IMR-90 (cell line): ENCODE measurements at regions not wholly inside any gene's neighbourhood (a gene's known extent, or its start where the extent isn't known, plus 50 kb on each side); places are given as distances from the start of the nearest gene placed in this dataset.

Experiments
- ATAC-seq: fragments of 200-7000 bp; cut with Tn5 transposase; 2 replicates; pipeline ENCODE4 v1.9.1; 2020; ENCODE audit warnings: low read depth, mild to moderate bottlenecking, moderate library complexity
- BruUV-seq: library from RNA; stranded (reverse); fragments of 400-500 nt; replicated peaks from 2 replicates; lab custom pipeline; 2021; lab: Mats Ljungman, UMichigan
- CTCF ChIA-PET: fragments of 300-600 bp; formaldehyde crosslinking; extraction: SDS; loops from one replicate; lab custom pipeline; 2021; ENCODE audit warnings: antibody characterized with exemption; lab: Yijun Ruan, JAX
- POLR2A ChIA-PET: fragments of 300-600 bp; sonication (Branson Sonifier 250); formaldehyde crosslinking; loops from one replicate; lab custom pipeline; 2022; ENCODE audit warnings: antibody characterized with exemption; ENCODE audit not compliant: unreplicated experiment; lab: Charles Lee
- DNase-seq: peaks from one replicate; pipeline ENCODE4 v3.0.0; 2013
- H2AFZ ChIP-seq: replicated peaks from 2 replicates; pipeline ENCODE3; 2013; ENCODE audit warnings: low read length, mild to moderate bottlenecking; ENCODE audit not compliant: poor library complexity
- H2AK5ac ChIP-seq: 2 replicates; pipeline ENCODE4 v1.6.1; 2013; ENCODE audit warnings: low read depth, low read length, inconsistent platforms
- H2AK9ac ChIP-seq: replicated peaks from 2 replicates; pipeline ENCODE3; 2013; ENCODE audit warnings: mild to moderate bottlenecking, low read depth, low read length, moderate library complexity; ENCODE audit not compliant: poor library complexity
- H2BK120ac ChIP-seq: 2 replicates; pipeline ENCODE4 v1.6.1; 2013; ENCODE audit warnings: low read depth, low read length, inconsistent platforms
- H2BK15ac ChIP-seq: 3 replicates; pipeline ENCODE4 v1.6.1; 2013; ENCODE audit warnings: low read depth, low read length, inconsistent platforms
- H2BK20ac ChIP-seq: 2 replicates; pipeline ENCODE4 v1.6.1; 2013; ENCODE audit warnings: low read depth, mild to moderate bottlenecking, inconsistent platforms, low read length, moderate library complexity
- H2BK5ac ChIP-seq: 2 replicates; pipeline ENCODE4 v1.6.1; 2013; ENCODE audit warnings: mild to moderate bottlenecking, low read depth, low read length, inconsistent platforms; ENCODE audit not compliant: poor library complexity, severe bottlenecking
- H3K14ac ChIP-seq: replicated peaks from 2 replicates; pipeline ENCODE4 v1.6.1; 2013; ENCODE audit warnings: low read depth, low read length, inconsistent platforms
- H3K18ac ChIP-seq: 2 replicates; pipeline ENCODE4 v1.6.1; 2013; ENCODE audit warnings: low read depth, low read length, control low read depth
- H3K23ac ChIP-seq: 2 replicates; pipeline ENCODE4 v1.6.1; 2013; ENCODE audit warnings: low read depth, low read length, inconsistent platforms
- H3K27ac ChIP-seq: 2 replicates; pipeline ENCODE4 v1.5.1; 2013; ENCODE audit warnings: mild to moderate bottlenecking, control low read depth, low read length; ENCODE audit not compliant: insufficient read depth
- H3K27me3 ChIP-seq: 2 replicates; pipeline ENCODE4 v1.6.1; 2013; ENCODE audit warnings: low read length; ENCODE audit not compliant: control insufficient read depth, insufficient read depth
- H3K36me3 ChIP-seq: 2 replicates; pipeline ENCODE4 v1.6.1; 2013; ENCODE audit warnings: low read length, mixed read lengths; ENCODE audit not compliant: control insufficient read depth, insufficient read depth
- H3K4ac ChIP-seq: 2 replicates; pipeline ENCODE4 v1.6.1; 2013; ENCODE audit warnings: low read depth, low read length, inconsistent platforms
- H3K4me1 ChIP-seq: 2 replicates; pipeline ENCODE4 v1.6.1; 2013; ENCODE audit warnings: low read length, mixed read lengths; ENCODE audit not compliant: control insufficient read depth, insufficient read depth
- H3K4me2 ChIP-seq: 2 replicates; pipeline ENCODE4 v1.6.1; 2013; ENCODE audit warnings: low read depth, mild to moderate bottlenecking, control low read depth, low read length, moderate library complexity
- H3K4me3 ChIP-seq: 2 replicates; pipeline ENCODE4 v1.5.1; 2013; ENCODE audit warnings: low read depth, mild to moderate bottlenecking, control low read depth, low read length, moderate library complexity; ENCODE audit not compliant: insufficient read depth
- H3K56ac ChIP-seq: 2 replicates; pipeline ENCODE4 v1.6.1; 2013; ENCODE audit warnings: low read length, inconsistent platforms; ENCODE audit not compliant: insufficient read depth; ENCODE audit errors: extremely low read depth
- H3K79me1 ChIP-seq, 2 experiments: 2 replicates each; pipeline ENCODE4 v1.6.1; 2013; ENCODE audit warnings: low read length in 2 of 2, inconsistent platforms in 1 of 2, low read depth in 1 of 2
- H3K9ac ChIP-seq: 2 replicates; pipeline ENCODE4 v1.6.1; 2013; ENCODE audit warnings: low read depth, low read length, control low read depth
- H3K9me1 ChIP-seq: 2 replicates; pipeline ENCODE4 v1.6.1; 2013; ENCODE audit warnings: low read length, inconsistent platforms; ENCODE audit not compliant: insufficient read depth
- H3K9me3 ChIP-seq: 2 replicates; pipeline ENCODE4 v1.6.1; 2013; ENCODE audit warnings: low read length; ENCODE audit not compliant: control insufficient read depth, insufficient read depth
- H4K20me1 ChIP-seq: 2 replicates; pipeline ENCODE4 v1.6.1; 2013; ENCODE audit warnings: low read length, inconsistent platforms; ENCODE audit not compliant: insufficient read depth
- H4K5ac ChIP-seq: 2 replicates; pipeline ENCODE4 v1.6.1; 2013; ENCODE audit warnings: mild to moderate bottlenecking, low read depth, low read length, control low read depth
- H4K8ac ChIP-seq, 2 experiments: 2 replicates each; pipeline ENCODE4 v1.6.1; 2013; ENCODE audit warnings: low read depth in 2 of 2, low read length in 2 of 2, control low read depth in 1 of 2, inconsistent platforms in 1 of 2
- H4K91ac ChIP-seq: 2 replicates; pipeline ENCODE4 v1.6.1; 2013; ENCODE audit warnings: low read depth, low read length, inconsistent platforms; ENCODE audit not compliant: insufficient read depth
- BHLHE40 ChIP-seq: fragments of 150-350 bp; IDR thresholded peaks from 2 replicates; pipeline ENCODE4 v1.6.1; 2016; ENCODE audit warnings: mild to moderate bottlenecking, low read depth, low read length
- CEBPB ChIP-seq: IDR thresholded peaks from 2 replicates; pipeline ENCODE4 v1.6.1; 2012; ENCODE audit warnings: low read depth, low read length, improper control_type of control experiment
- CHD1 ChIP-seq: IDR thresholded peaks from 2 replicates; pipeline ENCODE4 v1.6.1; 2012; ENCODE audit warnings: low read depth, low read length, improper control_type of control experiment
- FOS ChIP-seq: fragments of 150-350 bp; IDR thresholded peaks from 2 replicates; pipeline ENCODE4 v1.6.1; 2016; ENCODE audit warnings: low read depth, low read length
- MAFK ChIP-seq: IDR thresholded peaks from 2 replicates; pipeline ENCODE4 v1.6.1; 2012; ENCODE audit warnings: low read depth, low read length, improper control_type of control experiment
- MAZ ChIP-seq: IDR thresholded peaks from 2 replicates; pipeline ENCODE4 v1.6.1; 2012; ENCODE audit warnings: low read depth, mild to moderate bottlenecking, low read length, improper control_type of control experiment, moderate library complexity, borderline replicate concordance
- MXI1 ChIP-seq: IDR thresholded peaks from 2 replicates; pipeline ENCODE4 v1.6.1; 2012; ENCODE audit warnings: low read depth, mild to moderate bottlenecking, low read length, moderate library complexity, borderline replicate concordance
- NFE2L2 ChIP-seq: fragments of 150-350 bp; IDR thresholded peaks from 2 replicates; pipeline ENCODE4 v1.6.1; 2016; ENCODE audit warnings: low read depth, mild to moderate bottlenecking, low read length
- POLR2A ChIP-seq: IDR thresholded peaks from 2 replicates; pipeline ENCODE4 v1.6.1; 2012; ENCODE audit warnings: mild to moderate bottlenecking, low read depth, low read length
- RAD21 ChIP-seq: IDR thresholded peaks from 2 replicates; pipeline ENCODE4 v1.6.1; 2012; ENCODE audit warnings: low read length, improper control_type of control experiment
- RCOR1 ChIP-seq: IDR thresholded peaks from 2 replicates; pipeline ENCODE4 v1.6.1; 2012; ENCODE audit warnings: mild to moderate bottlenecking, low read length, improper control_type of control experiment; ENCODE audit not compliant: insufficient replicate concordance
- RFX5 ChIP-seq: IDR thresholded peaks from 2 replicates; pipeline ENCODE4 v1.8.0; 2012; ENCODE audit warnings: low read depth, mild to moderate bottlenecking, low read length, moderate library complexity
- SMC3 ChIP-seq: fragments of 150-350 bp; IDR thresholded peaks from 2 replicates; pipeline ENCODE4 v1.6.1; 2016; ENCODE audit warnings: low read depth, mild to moderate bottlenecking, antibody characterized with exemption, low read length, moderate library complexity
- WGBS, 2 experiments: methylation state at CpG; one replicate each; pipeline versions ENCODE4 v1.1.5 to v1.1.7; 2013; ENCODE audit warnings: missing lambda C conversion rate in 2 of 2; ENCODE audit not compliant: insufficient read length in 1 of 2; ENCODE audit errors: extremely low coverage in 2 of 2; 5-methylcytosine and 5-hydroxymethylcytosine counted together
- dilution Hi-C: fragments of 300-500 bp; cut with HindIII; formaldehyde crosslinking; loops from one replicate; pipeline ENCODE4 v1.14.3; 2018; ENCODE audit warnings: low sequenced_read_pairs; ENCODE audit not compliant: unreplicated experiment
- in situ Hi-C: fragments of 300-500 bp; cut with MboI; formaldehyde crosslinking; loops from 3 replicates; pipeline ENCODE4 v1.14.3; 2019; ENCODE audit warnings: low sequenced_read_pairs, inconsistent platforms, mixed read lengths
- intact Hi-C: fragments of 100-400 bp; cut with micrococcal nuclease; formaldehyde crosslinking; loops from 2 replicates; pipeline ENCODE4 v1.10.0; 2022
- TF ChIP-seq, protein P1 (sequence below): fragments of 150-350 bp; IDR thresholded peaks from 2 replicates; pipeline ENCODE4 v1.6.1; 2016; ENCODE audit warnings: low read depth, mild to moderate bottlenecking, low read length, moderate library complexity, borderline replicate concordance
- TF ChIP-seq, protein P2 (sequence below): fragments of 150-350 bp; IDR thresholded peaks from 2 replicates; pipeline ENCODE4 v1.6.1; 2017; ENCODE audit warnings: mild to moderate bottlenecking, antibody characterized with exemption, low read length, low read depth
- TF ChIP-seq, protein P3 (sequence below): conservative IDR thresholded peaks from 2 replicates; pipeline ENCODE4 v1.5.1; 2012; ENCODE audit warnings: mild to moderate bottlenecking, low read depth, low read length, improper control_type of control experiment

DNA sequence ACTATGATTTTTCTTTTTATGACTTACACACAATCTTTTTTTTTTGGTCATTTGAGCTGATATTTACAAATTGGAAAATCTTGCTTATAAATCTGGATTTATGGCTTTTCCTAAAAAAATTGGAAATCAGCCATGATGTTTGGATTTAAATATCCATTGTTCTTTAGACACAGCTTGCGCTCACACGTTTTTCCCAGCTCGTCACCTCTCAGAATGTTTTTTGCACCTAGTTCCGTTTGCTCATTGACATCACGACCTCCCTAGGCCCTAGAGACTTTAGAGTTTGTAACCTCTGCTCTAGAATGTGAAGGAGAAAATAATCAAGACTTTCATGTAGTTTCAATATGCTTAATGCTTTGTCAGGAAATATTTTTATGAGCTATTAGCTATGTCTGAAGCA lies 930.5 kb downstream of the TLE4 start:
- intact Hi-C loops (loop anchor here (10.0 kb wide), 1 partner anchor 328 kb away; no protein-coding TSS in a partner anchor), dilution Hi-C loops (no loop called here), in situ Hi-C loops (no loop called here)
- CTCF ChIA-PET: interaction anchor here (0.7 to 1.1 kb wide), 2 partner anchors 13 to 16 kb away, joined by 3 to 4 read pairs; no protein-coding TSS in a partner anchor
- Histone ChIP-seq H3K36me3 (no peaks in the 10 kb centered on the region), H3K4me3 (no peak overlapping the region), H3K9ac (no peak overlapping the region), H2BK5ac (no peak overlapping the region), H2BK15ac (no peak overlapping the region), H2AK9ac (no peak overlapping the region), H3K4ac (no peak overlapping the region), H3K4me1 (0 out of 2 replicates have a peak, but pooled peaks cover 3% of the 10 kb centered on the region), H3K79me1 (no peaks in the 10 kb centered on the region), H2BK120ac (no peak overlapping the region), H3K4me2 (no peak overlapping the region), H3K9me1 (no peaks in the 10 kb centered on the region), H4K20me1 (no peaks in the 10 kb centered on the region), H3K23ac (no peak overlapping the region), H3K14ac (no peak overlapping the region), H3K27me3 (no peaks in the 10 kb centered on the region), H2BK20ac (no peak overlapping the region), H3K56ac (no peak overlapping the region), H3K27ac (no peak overlapping the region), H3K9me3 (no peaks in the 10 kb centered on the region), H4K91ac (no peak overlapping the region), H2AK5ac (no peak overlapping the region), H3K18ac (no peak overlapping the region), H4K8ac (no peak overlapping the region), H2AFZ (no peak overlapping the region), H4K5ac (no peak overlapping the region)
- TF ChIP-seq BHLHE40: no peak
- TF ChIP-seq FOS: no peak
- no peak for TF ChIP-seq CHD1
- no peak for TF ChIP-seq NFE2L2
- no peak for TF ChIP-seq RAD21
- no peak for TF ChIP-seq RFX5
- no peak for TF ChIP-seq RCOR1
- TF ChIP-seq, protein P1, sequence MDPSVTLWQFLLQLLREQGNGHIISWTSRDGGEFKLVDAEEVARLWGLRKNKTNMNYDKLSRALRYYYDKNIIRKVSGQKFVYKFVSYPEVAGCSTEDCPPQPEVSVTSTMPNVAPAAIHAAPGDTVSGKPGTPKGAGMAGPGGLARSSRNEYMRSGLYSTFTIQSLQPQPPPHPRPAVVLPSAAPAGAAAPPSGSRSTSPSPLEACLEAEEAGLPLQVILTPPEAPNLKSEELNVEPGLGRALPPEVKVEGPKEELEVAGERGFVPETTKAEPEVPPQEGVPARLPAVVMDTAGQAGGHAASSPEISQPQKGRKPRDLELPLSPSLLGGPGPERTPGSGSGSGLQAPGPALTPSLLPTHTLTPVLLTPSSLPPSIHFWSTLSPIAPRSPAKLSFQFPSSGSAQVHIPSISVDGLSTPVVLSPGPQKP: no peak
- TF ChIP-seq MAFK: no peak
- no peak for TF ChIP-seq CEBPB
- TF ChIP-seq, protein P2, sequence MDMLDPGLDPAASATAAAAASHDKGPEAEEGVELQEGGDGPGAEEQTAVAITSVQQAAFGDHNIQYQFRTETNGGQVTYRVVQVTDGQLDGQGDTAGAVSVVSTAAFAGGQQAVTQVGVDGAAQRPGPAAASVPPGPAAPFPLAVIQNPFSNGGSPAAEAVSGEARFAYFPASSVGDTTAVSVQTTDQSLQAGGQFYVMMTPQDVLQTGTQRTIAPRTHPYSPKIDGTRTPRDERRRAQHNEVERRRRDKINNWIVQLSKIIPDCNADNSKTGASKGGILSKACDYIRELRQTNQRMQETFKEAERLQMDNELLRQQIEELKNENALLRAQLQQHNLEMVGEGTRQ: no peak
- TF ChIP-seq, protein P3, sequence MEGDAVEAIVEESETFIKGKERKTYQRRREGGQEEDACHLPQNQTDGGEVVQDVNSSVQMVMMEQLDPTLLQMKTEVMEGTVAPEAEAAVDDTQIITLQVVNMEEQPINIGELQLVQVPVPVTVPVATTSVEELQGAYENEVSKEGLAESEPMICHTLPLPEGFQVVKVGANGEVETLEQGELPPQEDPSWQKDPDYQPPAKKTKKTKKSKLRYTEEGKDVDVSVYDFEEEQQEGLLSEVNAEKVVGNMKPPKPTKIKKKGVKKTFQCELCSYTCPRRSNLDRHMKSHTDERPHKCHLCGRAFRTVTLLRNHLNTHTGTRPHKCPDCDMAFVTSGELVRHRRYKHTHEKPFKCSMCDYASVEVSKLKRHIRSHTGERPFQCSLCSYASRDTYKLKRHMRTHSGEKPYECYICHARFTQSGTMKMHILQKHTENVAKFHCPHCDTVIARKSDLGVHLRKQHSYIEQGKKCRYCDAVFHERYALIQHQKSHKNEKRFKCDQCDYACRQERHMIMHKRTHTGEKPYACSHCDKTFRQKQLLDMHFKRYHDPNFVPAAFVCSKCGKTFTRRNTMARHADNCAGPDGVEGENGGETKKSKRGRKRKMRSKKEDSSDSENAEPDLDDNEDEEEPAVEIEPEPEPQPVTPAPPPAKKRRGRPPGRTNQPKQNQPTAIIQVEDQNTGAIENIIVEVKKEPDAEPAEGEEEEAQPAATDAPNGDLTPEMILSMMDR: no peak
- TF ChIP-seq MAZ: no peak
- no peak for TF ChIP-seq MXI1
- no peak for TF ChIP-seq SMC3
- no peak for TF ChIP-seq POLR2A
- WGBS, 2 experiments: no CpG with 5 or more reads among the region's 5 CpGs
- POLR2A ChIA-PET: interaction anchor here (0.6 kb wide), 1 partner anchor 15 kb away, joined by 3 read pairs; no protein-coding TSS in a partner anchor
- ATAC-seq: no peak
- no TSS peak for BruUV-seq
- no peak for DNase-seq
